ENCODE measurements at regions not wholly inside any gene's neighbourhood (a gene's known extent, or its start where the extent isn't known, plus 50 kb on each side); places are given as distances from the start of the nearest gene placed in this dataset.

DNA sequence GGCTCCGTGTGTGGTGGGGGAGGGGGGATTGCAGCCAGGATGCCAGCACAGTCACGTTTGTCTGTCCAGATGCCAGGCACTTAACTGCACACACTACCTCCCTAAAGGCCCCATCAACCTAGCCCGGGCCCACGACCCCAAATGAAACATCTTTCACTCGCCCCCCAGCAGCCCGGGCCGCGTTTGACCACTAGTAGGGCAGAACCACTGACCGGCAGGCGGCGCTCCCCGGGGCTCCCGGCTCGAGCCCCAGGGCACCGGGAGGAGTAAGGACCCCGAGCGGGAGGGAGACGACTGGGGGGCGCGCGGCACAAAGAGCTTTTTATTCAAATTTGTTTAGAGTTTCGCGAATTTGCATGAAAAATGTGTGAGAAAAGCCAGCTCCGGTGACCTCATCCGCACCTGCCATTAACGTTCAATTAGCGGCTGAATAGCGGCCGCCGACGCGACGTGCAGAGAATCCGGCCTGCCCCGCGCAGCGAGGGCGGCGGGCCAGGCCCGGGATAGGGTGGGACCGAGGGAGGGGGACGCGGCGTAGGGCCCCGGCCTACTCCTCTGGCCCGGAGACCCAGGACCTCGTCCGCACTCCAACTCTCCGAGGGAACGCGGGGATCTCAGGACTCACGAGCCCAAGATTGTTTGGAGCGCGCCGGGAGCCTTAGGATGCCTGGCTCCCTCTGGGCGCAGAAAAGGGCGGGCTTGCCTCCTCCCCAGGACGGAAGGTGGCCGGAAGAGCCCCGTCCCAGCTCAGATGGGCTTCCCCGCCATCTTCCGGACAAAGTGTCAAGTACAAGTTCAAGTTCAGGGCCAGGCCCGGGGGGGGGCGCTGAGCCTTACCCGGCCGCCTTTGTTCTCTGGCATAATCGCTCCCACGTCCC lies 64.9 kb upstream of the POLG start:
- DNase-seq = peak in 2 of 3 donors; percentile 39 to 48
- H3K4me3 ChIP-seq (ENCODE audit: control insufficient read depth in 1 of 7, extremely low read depth in 1 of 7, insufficient read depth in 4 of 7, low read depth in 2 of 7, low read length in 6 of 7) = peak overlapping the region in 6 of 7 experiments; percentile 24 to 63 (median 40)
- no peaks in the 10 kb centered on the region for H3K36me3 ChIP-seq (ENCODE audit: control insufficient read depth in 4 of 4, insufficient read depth in 4 of 4, low read length in 3 of 4)
- CTCF ChIA-PET = interaction anchor here (0.8 to 3.2 kb wide), 9 partner anchors 9 to 72 kb away, joined by 3 to 15 read pairs (median 5); no protein-coding TSS in a partner anchor
- H3K27ac ChIP-seq (ENCODE audit: insufficient read depth in 1 of 2, low read depth in 1 of 2, low read length in 2 of 2, poor library complexity in 1 of 2, severe bottlenecking in 2 of 2) = no peak overlapping the region
- POLR2A ChIA-PET = no interaction called here
- peaks cover 0 to 36% (median 32%) of the 10 kb centered on the region in 4 experiments for H3K4me1 ChIP-seq (ENCODE audit: control extremely low read depth in 1 of 4, control insufficient read depth in 4 of 4, insufficient read depth in 4 of 4, low read length in 3 of 4)
- H3K9me3 ChIP-seq (ENCODE audit: control extremely low read depth in 1 of 5, control insufficient read depth in 4 of 5, insufficient read depth in 2 of 5, low read depth in 1 of 5, low read length in 4 of 5) = peaks cover 0 to 3% (median 0%) of the 10 kb centered on the region in 5 experiments
- peaks cover 30 to 78% (median 51%) of the 10 kb centered on the region in 5 experiments for H3K27me3 ChIP-seq (replicated peaks in 2 of 5; ENCODE audit: control insufficient read depth in 4 of 5, insufficient read depth in 5 of 5, low read length in 4 of 5)
- WGBS (ENCODE audit: insufficient coverage) = under 1% methylated on average over 61 of the region's 68 CpGs

GRCh38 chr15:89398896-89399237 lies 64.2 kb upstream of the POLG start:
- ChIA-PET POLR2A (no interaction called here), CTCF (interaction anchor here (0.8 to 3.2 kb wide), 7 partner anchors 9 to 73 kb away, joined by 4 to 15 read pairs (median 8); no protein-coding TSS in a partner anchor)
- WGBS (ENCODE audit: insufficient coverage) = no CpG with 5 or more reads among the region's 5 CpGs
- Histone ChIP-seq H3K27ac (ENCODE audit: insufficient read depth in 1 of 2, low read depth in 1 of 2, low read length in 2 of 2, poor library complexity in 1 of 2, severe bottlenecking in 2 of 2) (no peak overlapping the region), H3K36me3 (ENCODE audit: control insufficient read depth in 4 of 4, insufficient read depth in 4 of 4, low read length in 3 of 4) (no peaks in the 10 kb centered on the region), H3K4me1 (ENCODE audit: control extremely low read depth in 1 of 4, control insufficient read depth in 4 of 4, insufficient read depth in 4 of 4, low read length in 3 of 4) (peaks cover 0 to 36% (median 32%) of the 10 kb centered on the region in 4 experiments), H3K4me3 (ENCODE audit: control insufficient read depth in 1 of 7, extremely low read depth in 1 of 7, insufficient read depth in 4 of 7, low read depth in 2 of 7, low read length in 6 of 7) (no peak overlapping the region), H3K9me3 (ENCODE audit: control extremely low read depth in 1 of 5, control insufficient read depth in 4 of 5, insufficient read depth in 2 of 5, low read depth in 1 of 5, low read length in 4 of 5) (no peaks in the 10 kb centered on the region), H3K27me3 (replicated peaks in 2 of 5; ENCODE audit: control insufficient read depth in 4 of 5, insufficient read depth in 5 of 5, low read length in 4 of 5) (peaks cover 31 to 76% (median 54%) of the 10 kb centered on the region in 5 experiments)
- DNase-seq = no peak

- ChIA-PET POLR2A (no interaction called here), CTCF (interaction anchor here (0.7 to 3.2 kb wide), 4 partner anchors 10 to 69 kb away, joined by 3 to 15 read pairs (median 10); no protein-coding TSS in a partner anchor)
- Histone ChIP-seq H3K4me3 (ENCODE audit: control insufficient read depth in 1 of 7, extremely low read depth in 1 of 7, insufficient read depth in 4 of 7, low read depth in 2 of 7, low read length in 6 of 7) (no peak overlapping the region), H3K27me3 (replicated peaks in 2 of 5; ENCODE audit: control insufficient read depth in 4 of 5, insufficient read depth in 5 of 5, low read length in 4 of 5) (peaks cover 21 to 71% (median 56%) of the 10 kb centered on the region in 5 experiments), H3K9me3 (ENCODE audit: control extremely low read depth in 1 of 5, control insufficient read depth in 4 of 5, insufficient read depth in 2 of 5, low read depth in 1 of 5, low read length in 4 of 5) (no peaks in the 10 kb centered on the region), H3K27ac (ENCODE audit: insufficient read depth in 1 of 2, low read depth in 1 of 2, low read length in 2 of 2, poor library complexity in 1 of 2, severe bottlenecking in 2 of 2) (no peak overlapping the region), H3K36me3 (ENCODE audit: control insufficient read depth in 4 of 4, insufficient read depth in 4 of 4, low read length in 3 of 4) (no peaks in the 10 kb centered on the region), H3K4me1 (ENCODE audit: control extremely low read depth in 1 of 4, control insufficient read depth in 4 of 4, insufficient read depth in 4 of 4, low read length in 3 of 4) (peaks cover 0 to 36% (median 32%) of the 10 kb centered on the region in 4 experiments)
- WGBS (ENCODE audit: insufficient coverage) = 61% methylated on average over 2 of the region's 3 CpGs
- no peak for DNase-seq
These were observed 63.0 kb upstream of the POLG start for GRCh38 chr15:89397653-89398023.

DNA sequence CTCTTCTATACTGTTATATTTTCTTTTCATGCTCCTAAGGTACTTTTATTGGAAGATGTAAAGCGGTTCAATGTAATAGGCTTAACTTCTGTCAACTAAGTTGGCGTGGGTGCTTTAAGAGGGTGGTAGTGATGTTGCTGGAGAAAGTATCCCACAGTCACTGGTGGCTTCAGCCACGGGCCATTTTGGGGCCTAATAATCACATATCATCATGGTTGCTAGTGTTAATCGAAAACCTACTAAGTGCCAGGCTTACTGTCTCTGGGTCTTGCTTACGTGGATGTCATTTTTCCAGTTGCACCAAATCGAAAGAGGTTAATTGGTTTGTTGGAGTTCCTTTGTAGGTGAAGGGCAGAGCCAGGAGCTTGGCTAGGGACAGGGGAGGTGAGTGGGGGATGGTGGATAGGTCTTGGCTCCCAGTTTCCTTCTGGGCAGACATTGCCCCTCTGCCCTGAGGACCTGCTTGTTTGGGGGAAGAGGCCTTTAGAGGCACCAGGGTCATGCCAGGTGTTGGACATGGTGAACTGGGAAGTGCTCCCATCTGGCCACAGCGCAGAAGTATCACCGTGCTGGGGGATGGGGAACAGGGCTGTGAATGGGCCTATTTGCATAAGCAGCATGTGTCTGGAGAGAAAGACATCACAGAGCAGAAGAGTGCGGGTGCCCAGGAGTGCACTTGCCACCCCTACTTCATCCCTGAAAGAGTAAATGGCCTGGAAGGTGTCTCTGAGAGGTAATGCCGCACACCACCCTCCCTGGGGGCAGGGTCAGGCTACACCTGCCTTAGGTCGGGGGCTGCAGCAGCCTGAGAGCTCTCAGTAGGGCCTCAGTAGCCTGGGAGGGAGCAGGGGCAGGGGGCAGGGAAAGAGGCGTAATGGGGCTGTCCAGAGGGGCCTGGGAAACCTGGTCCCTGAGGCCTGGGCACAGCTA lies 62.4 kb upstream of the POLG start:
- H3K27me3 ChIP-seq (replicated peaks in 2 of 5; ENCODE audit: control insufficient read depth in 4 of 5, insufficient read depth in 5 of 5, low read length in 4 of 5) = peaks cover 16 to 71% (median 55%) of the 10 kb centered on the region in 5 experiments
- no peak overlapping the region for H3K27ac ChIP-seq (ENCODE audit: insufficient read depth in 1 of 2, low read depth in 1 of 2, low read length in 2 of 2, poor library complexity in 1 of 2, severe bottlenecking in 2 of 2)
- H3K36me3 ChIP-seq (ENCODE audit: control insufficient read depth in 4 of 4, insufficient read depth in 4 of 4, low read length in 3 of 4) = no peaks in the 10 kb centered on the region
- peaks cover 0 to 35% (median 28%) of the 10 kb centered on the region in 4 experiments for H3K4me1 ChIP-seq (ENCODE audit: control extremely low read depth in 1 of 4, control insufficient read depth in 4 of 4, insufficient read depth in 4 of 4, low read length in 3 of 4)
- no peaks in the 10 kb centered on the region for H3K9me3 ChIP-seq (ENCODE audit: control extremely low read depth in 1 of 5, control insufficient read depth in 4 of 5, insufficient read depth in 2 of 5, low read depth in 1 of 5, low read length in 4 of 5)
- no peak for DNase-seq
- ChIA-PET CTCF (interaction anchor here (0.7 to 3.2 kb wide), 3 partner anchors 20 to 70 kb away, joined by 3 to 15 read pairs (median 11); no protein-coding TSS in a partner anchor), POLR2A (no interaction called here)
- 76% methylated on average over 8 of the region's 12 CpGs for WGBS (ENCODE audit: insufficient coverage)
- H3K4me3 ChIP-seq (ENCODE audit: control insufficient read depth in 1 of 7, extremely low read depth in 1 of 7, insufficient read depth in 4 of 7, low read depth in 2 of 7, low read length in 6 of 7) = no peak overlapping the region

- Histone ChIP-seq H3K9me3 (ENCODE audit: control extremely low read depth in 1 of 5, control insufficient read depth in 4 of 5, insufficient read depth in 2 of 5, low read depth in 1 of 5, low read length in 4 of 5) (no peaks in the 10 kb centered on the region), H3K27me3 (replicated peaks in 2 of 5; ENCODE audit: control insufficient read depth in 4 of 5, insufficient read depth in 5 of 5, low read length in 4 of 5) (peaks cover 12 to 71% (median 52%) of the 10 kb centered on the region in 5 experiments), H3K4me1 (ENCODE audit: control extremely low read depth in 1 of 4, control insufficient read depth in 4 of 4, insufficient read depth in 4 of 4, low read length in 3 of 4) (peaks cover 0 to 31% (median 22%) of the 10 kb centered on the region in 4 experiments), H3K27ac (ENCODE audit: insufficient read depth in 1 of 2, low read depth in 1 of 2, low read length in 2 of 2, poor library complexity in 1 of 2, severe bottlenecking in 2 of 2) (no peak overlapping the region), H3K36me3 (ENCODE audit: control insufficient read depth in 4 of 4, insufficient read depth in 4 of 4, low read length in 3 of 4) (no peaks in the 10 kb centered on the region), H3K4me3 (ENCODE audit: control insufficient read depth in 1 of 7, extremely low read depth in 1 of 7, insufficient read depth in 4 of 7, low read depth in 2 of 7, low read length in 6 of 7) (no peak overlapping the region)
- POLR2A ChIA-PET = no interaction called here
- CTCF ChIA-PET = interaction anchor here (3.1 kb wide), 1 partner anchor 37 kb away, joined by 20 read pairs; no protein-coding TSS in a partner anchor
- 80% methylated on average over 2 of the region's 4 CpGs for WGBS (ENCODE audit: insufficient coverage)
- DNase-seq = peak in 2 of 3 donors; percentile 56 to 78
These were observed 61.4 kb upstream of the POLG start for GRCh38 chr15:89395996-89396395.

DNA sequence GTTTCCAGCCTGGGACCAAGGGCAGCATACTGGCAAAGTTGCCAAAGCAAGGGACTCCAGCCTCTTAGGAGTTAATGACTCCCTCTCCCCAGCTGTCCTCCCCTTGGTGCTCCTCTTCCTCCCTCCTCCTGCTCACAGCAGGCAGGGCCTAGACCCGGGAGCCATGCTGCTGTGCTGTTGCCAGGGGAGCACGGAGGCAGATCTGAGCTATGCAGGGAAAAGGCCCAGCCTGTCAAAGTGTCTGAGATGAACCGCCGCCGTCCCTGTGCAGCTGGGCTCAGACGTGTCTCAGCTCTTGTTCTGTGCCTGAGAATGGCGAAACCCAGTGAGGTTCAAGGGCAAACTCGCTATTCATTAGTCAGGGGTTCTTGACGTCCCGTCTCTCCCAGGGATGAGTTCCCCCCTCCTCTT lies 60.8 kb upstream of the POLG start:
- ChIA-PET POLR2A (no interaction called here), CTCF (interaction anchor here (0.7 to 3.1 kb wide), 5 partner anchors 13 to 37 kb away, joined by 3 to 20 read pairs (median 3); no protein-coding TSS in a partner anchor)
- no peak overlapping the region for H3K27ac ChIP-seq (ENCODE audit: insufficient read depth in 1 of 2, low read depth in 1 of 2, low read length in 2 of 2, poor library complexity in 1 of 2, severe bottlenecking in 2 of 2)
- H3K36me3 ChIP-seq (ENCODE audit: control insufficient read depth in 4 of 4, insufficient read depth in 4 of 4, low read length in 3 of 4) = no peaks in the 10 kb centered on the region
- H3K27me3 ChIP-seq (replicated peaks in 2 of 5; ENCODE audit: control insufficient read depth in 4 of 5, insufficient read depth in 5 of 5, low read length in 4 of 5) = peaks cover 9 to 65% (median 50%) of the 10 kb centered on the region in 5 experiments
- no peaks in the 10 kb centered on the region for H3K9me3 ChIP-seq (ENCODE audit: control extremely low read depth in 1 of 5, control insufficient read depth in 4 of 5, insufficient read depth in 2 of 5, low read depth in 1 of 5, low read length in 4 of 5)
- H3K4me1 ChIP-seq (ENCODE audit: control extremely low read depth in 1 of 4, control insufficient read depth in 4 of 4, insufficient read depth in 4 of 4, low read length in 3 of 4) = peaks cover 0 to 31% (median 22%) of the 10 kb centered on the region in 4 experiments
- DNase-seq = no peak
- H3K4me3 ChIP-seq (ENCODE audit: control insufficient read depth in 1 of 7, extremely low read depth in 1 of 7, insufficient read depth in 4 of 7, low read depth in 2 of 7, low read length in 6 of 7) = no peak overlapping the region
- 81% methylated on average over 10 of the region's 10 CpGs for WGBS (ENCODE audit: insufficient coverage)
